WTC11 (cell line): ENCODE measurements at regions not wholly inside any gene's neighbourhood (a gene's known extent, or its start where the extent isn't known, plus 50 kb on each side); places are given as distances from the start of the nearest gene placed in this dataset.
"Not testable (repeated sequence)": the region's sequence is repeated elsewhere in the genome, so short reads cannot be mapped to it uniquely, and the experiment has no call there.

ENCODE experiments used
- ATAC-seq: fragments of 200-7000 bp; cut with Tn5 transposase; 2 replicates; pipeline ENCODE4 v1.10.0; 2021; ENCODE audit warnings: mild to moderate bottlenecking, moderate library complexity
- CTCF ChIA-PET: fragments of 300-600 bp; sonication (Branson Sonifier 250); formaldehyde crosslinking; loops from one replicate; lab custom pipeline; 2021; ENCODE audit warnings: antibody characterized with exemption; lab: Charles Lee
- POLR2A ChIA-PET: fragments of 350-600 bp; sonication (Branson Sonifier 250); formaldehyde crosslinking; loops from one replicate; lab custom pipeline; 2021; ENCODE audit warnings: antibody characterized with exemption; lab: Charles Lee
- DNase-seq: peaks from one replicate; pipeline ENCODE4 v3.0.0; 2021; ENCODE audit warnings: low spot score
- H3K27ac Mint-ChIP-seq: 2 replicates; pipeline ENCODE4 v1.8.0; 2021; ENCODE audit warnings: mixed read lengths
- H3K27me3 Mint-ChIP-seq: 2 replicates; pipeline ENCODE4 v1.8.0; 2021; ENCODE audit warnings: low read depth, mild to moderate bottlenecking, moderate library complexity, mixed read lengths
- H3K36me3 Mint-ChIP-seq: 2 replicates; pipeline ENCODE4 v1.8.0; 2021; ENCODE audit warnings: mixed read lengths
- H3K4me1 Mint-ChIP-seq: 2 replicates; pipeline ENCODE4 v1.8.0; 2022; ENCODE audit warnings: mixed read lengths
- H3K4me3 Mint-ChIP-seq: 2 replicates; pipeline ENCODE4 v1.8.0; 2021; ENCODE audit warnings: mild to moderate bottlenecking, moderate library complexity, mixed read lengths
- H3K9me3 Mint-ChIP-seq: 2 replicates; pipeline ENCODE4 v1.8.0; 2021; ENCODE audit warnings: mixed read lengths
- ATF1 ChIP-seq: sonication (generic); formaldehyde crosslinking; IDR thresholded peaks from 2 replicates; pipeline ENCODE4 v1.8.1; 2023; ENCODE audit warnings: mild to moderate bottlenecking, moderate library complexity, missing genetic modification reagents
- CREM ChIP-seq: sonication (generic); formaldehyde crosslinking; IDR thresholded peaks from 2 replicates; pipeline ENCODE4 v1.8.1; 2022; ENCODE audit warnings: mild to moderate bottlenecking, missing genetic modification reagents, moderate library complexity
- E2F1 ChIP-seq: sonication (generic); formaldehyde crosslinking; IDR thresholded peaks from 2 replicates; pipeline ENCODE4 v1.8.0; 2022; ENCODE audit warnings: mild to moderate bottlenecking, missing genetic modification reagents
- FOXP4 ChIP-seq: sonication (generic); formaldehyde crosslinking; IDR thresholded peaks from 2 replicates; pipeline ENCODE4 v1.8.0; 2022; ENCODE audit warnings: mild to moderate bottlenecking, missing genetic modification reagents
- GRHL2 ChIP-seq: fragments of 250-450 bp; sonication (Bioruptor Pico); IDR thresholded peaks from 2 replicates; pipeline ENCODE4 v1.8.0; 2022; ENCODE audit warnings: mild to moderate bottlenecking, moderate library complexity; ENCODE audit not compliant: insufficient replicate concordance, severe bottlenecking
- SMAD3 ChIP-seq: sonication (generic); formaldehyde crosslinking; IDR thresholded peaks from 2 replicates; pipeline ENCODE4 v1.8.0; 2022; ENCODE audit warnings: missing genetic modification reagents, mild to moderate bottlenecking, borderline replicate concordance
- TEAD1 ChIP-seq: sonication (generic); formaldehyde crosslinking; IDR thresholded peaks from 2 replicates; pipeline ENCODE4 v1.8.0; 2022; ENCODE audit warnings: mild to moderate bottlenecking, missing genetic modification reagents
- TEAD4 ChIP-seq: sonication (generic); formaldehyde crosslinking; IDR thresholded peaks from 2 replicates; pipeline ENCODE4 v1.8.0; 2022; ENCODE audit warnings: mild to moderate bottlenecking, missing genetic modification reagents
- USF1 ChIP-seq: sonication (generic); formaldehyde crosslinking; IDR thresholded peaks from 2 replicates; pipeline ENCODE4 v1.8.0; 2022; ENCODE audit warnings: mild to moderate bottlenecking, missing genetic modification reagents
- ZNF219 ChIP-seq: sonication (generic); formaldehyde crosslinking; IDR thresholded peaks from 2 replicates; pipeline ENCODE4 v1.8.0; 2023; ENCODE audit warnings: missing genetic modification reagents, mild to moderate bottlenecking, borderline replicate concordance
- ZNF512 ChIP-seq: sonication (generic); formaldehyde crosslinking; IDR thresholded peaks from 2 replicates; pipeline ENCODE4 v1.8.1; 2022; ENCODE audit warnings: missing genetic modification reagents, borderline replicate concordance
- ZNF532 ChIP-seq: fragments of 250-450 bp; sonication (Bioruptor Pico); IDR thresholded peaks from 2 replicates; pipeline ENCODE4 v1.9.0; 2021; ENCODE audit warnings: mild to moderate bottlenecking, borderline replicate concordance
- ZSCAN18 ChIP-seq: fragments of 250-450 bp; sonication (Bioruptor Pico); IDR thresholded peaks from 2 replicates; pipeline ENCODE4 v2.1.2; 2022; ENCODE audit warnings: mild to moderate bottlenecking, moderate library complexity

GRCh38 chr1:41975121-41975520 lies 56.4 kb upstream of the HIVEP3 start:
- POLR2A ChIA-PET, result no interaction called here
- CTCF ChIA-PET, result no interaction called here
- ATAC-seq (no peak), DNase-seq (no peak)
- H3K27ac Mint-ChIP-seq, result no peak overlapping the region
- H3K4me3 Mint-ChIP-seq, result no peak overlapping the region
- H3K9me3 Mint-ChIP-seq, result peaks cover 5% of the 10 kb centered on the region; the same call in 1 of the 2 replicates
- H3K27me3 Mint-ChIP-seq, result no peaks in the 10 kb centered on the region
- H3K36me3 Mint-ChIP-seq, result no peaks in the 10 kb centered on the region
- H3K4me1 Mint-ChIP-seq, result peaks cover 3% of the 10 kb centered on the region; the same call in 1 of the 2 replicates
- no peak for TF ChIP-seq CREM (CRISPR knock-in tag)
- no peak for TF ChIP-seq TEAD1
- no peak for TF ChIP-seq USF1 (CRISPR knock-in tag)
- TF ChIP-seq E2F1, result no peak
- no peak for TF ChIP-seq ZNF532
- TF ChIP-seq GRHL2, result no peak
- TF ChIP-seq SMAD3 (CRISPR knock-in tag), result no peak
- no peak for TF ChIP-seq ZNF219 (CRISPR knock-in tag)
- no peak for TF ChIP-seq ZSCAN18 (CRISPR knock-in tag)
- no peak for TF ChIP-seq TEAD4 (CRISPR knock-in tag)
- no peak for TF ChIP-seq ATF1 (CRISPR knock-in tag)
- TF ChIP-seq ZNF512 (CRISPR knock-in tag), result no peak
- TF ChIP-seq FOXP4 (CRISPR knock-in tag), result no peak

- POLR2A ChIA-PET, result not testable (repeated sequence)
Observed at GRCh38 chr1:41968557-41968956, 49.8 kb upstream of the HIVEP3 start.

More at GRCh38 chr1:41968557-41968956, 49.8 kb upstream of the HIVEP3 start:
- H3K4me1 Mint-ChIP-seq, H3K27ac Mint-ChIP-seq, DNase-seq, H3K36me3 Mint-ChIP-seq, ATAC-seq, H3K27me3 Mint-ChIP-seq, CTCF ChIA-PET, H3K4me3 Mint-ChIP-seq: not testable (repeated sequence)
- H3K9me3 Mint-ChIP-seq, result peaks cover 26% of the 10 kb centered on the region
